Stimulated activated naive CD8-positive, alpha-beta T cell treated with anti-CD3 and anti-CD28 coated beads, Interleukin-15, amount 100 ng/mL, for 72 hours (primary cell): ENCODE measurements at regions not wholly inside any gene's neighbourhood (a gene's known extent, or its start where the extent isn't known, plus 50 kb on each side); places are given as distances from the start of the nearest gene placed in this dataset.
A peak's percentile ranks its signal among the peaks of the same experiment; 100 is the strongest.

Experiments
- ATAC-seq: fragments of 150-1000 bp; cut with Tn5 transposase; 2 replicates; pipeline ENCODE4 v1.10.0; 2021; ENCODE audit warnings: mild to moderate bottlenecking, moderate library complexity
- DNase-seq, 2 donors: peaks; one replicate each; pipeline ENCODE4 v3.0.0; 2021 to 2022
- H3K27ac Mint-ChIP-seq, 2 donors: one replicate each; pipeline ENCODE4 v1.8.0; 2022; ENCODE audit warnings: mild to moderate bottlenecking in 2 of 2, mixed read lengths in 2 of 2, moderate library complexity in 2 of 2
- H3K27me3 Mint-ChIP-seq: one replicate; pipeline ENCODE4 v1.8.0; 2022; ENCODE audit warnings: mixed read lengths
- H3K4me1 Mint-ChIP-seq: one replicate; pipeline ENCODE4 v1.8.0; 2022; ENCODE audit warnings: mild to moderate bottlenecking, mixed read lengths
- H3K4me3 Mint-ChIP-seq, 2 donors: one replicate each; pipeline ENCODE4 v1.8.0; 2022; ENCODE audit warnings: mild to moderate bottlenecking in 2 of 2, mixed read lengths in 2 of 2, moderate library complexity in 1 of 2
- H3K9me3 Mint-ChIP-seq, 2 donors: one replicate each; pipeline ENCODE4 v1.8.0; 2022; ENCODE audit warnings: mixed read lengths in 2 of 2

DNA sequence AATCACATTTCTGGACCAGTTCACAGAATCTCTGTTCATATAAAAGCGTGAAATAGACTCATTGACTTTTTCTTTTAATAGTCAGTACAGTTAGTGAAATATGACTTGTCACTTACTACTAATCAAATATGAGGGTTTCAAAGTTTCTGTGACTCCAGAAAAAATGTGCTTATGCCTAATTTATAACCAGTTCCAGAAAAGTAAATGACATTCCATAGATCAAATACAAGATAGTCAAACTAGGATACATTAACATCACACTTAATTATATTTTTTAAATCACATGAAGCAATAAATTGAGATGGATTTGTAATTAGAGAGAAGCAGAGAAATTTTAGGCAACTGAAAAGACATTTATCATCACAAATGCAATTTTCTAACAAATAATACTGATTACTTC lies 491.4 kb downstream of the KIF20B start:
- ATAC-seq (no peak), DNase-seq (no peak)
- no peak overlapping the region for H3K4me3 Mint-ChIP-seq
- H3K27me3 Mint-ChIP-seq, result no peaks in the 10 kb centered on the region
- no peak overlapping the region for H3K27ac Mint-ChIP-seq
- no peaks in the 10 kb centered on the region for H3K4me1 Mint-ChIP-seq
- no peaks in the 10 kb centered on the region for H3K9me3 Mint-ChIP-seq

DNA sequence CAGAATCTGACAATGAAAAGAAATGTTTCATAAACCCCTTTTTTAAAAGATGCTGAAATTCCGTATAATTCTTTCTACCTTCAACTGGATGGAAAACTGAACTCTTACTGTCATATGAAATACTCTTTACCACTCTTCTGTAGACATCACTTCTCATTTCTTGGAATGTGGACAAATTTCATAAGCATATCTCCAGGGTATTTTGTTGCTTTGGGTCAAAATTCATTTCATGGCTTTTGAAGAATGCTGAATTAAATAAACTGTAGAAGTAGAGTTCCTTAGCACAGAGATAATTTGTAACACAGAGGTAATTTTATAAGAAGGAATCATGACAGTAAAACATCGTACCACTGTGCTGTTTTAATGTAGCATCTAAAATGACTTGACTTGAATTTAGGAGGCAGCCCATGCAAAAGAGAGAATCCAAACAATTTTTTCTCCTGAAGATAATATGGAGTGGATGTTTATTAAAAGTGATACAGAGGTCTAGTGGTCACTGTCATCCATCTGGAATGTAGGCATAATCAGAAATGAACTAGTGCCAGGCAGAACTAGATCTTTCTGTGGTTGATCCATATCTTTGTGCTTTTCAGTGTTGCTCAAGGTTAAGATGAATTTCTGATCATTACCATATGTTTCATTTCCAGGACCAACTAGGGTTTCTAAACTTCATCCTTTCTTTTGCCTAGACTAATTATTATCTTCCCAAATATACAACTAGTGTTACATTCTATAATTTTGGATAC lies 492.0 kb downstream of the KIF20B start:
- ATAC-seq, result no peak
- DNase-seq, result no peak
- H3K4me1 Mint-ChIP-seq, result no peaks in the 10 kb centered on the region
- no peaks in the 10 kb centered on the region for H3K9me3 Mint-ChIP-seq
- no peaks in the 10 kb centered on the region for H3K27me3 Mint-ChIP-seq
- H3K4me3 Mint-ChIP-seq, result no peak overlapping the region
- H3K27ac Mint-ChIP-seq, result no peak overlapping the region

DNA sequence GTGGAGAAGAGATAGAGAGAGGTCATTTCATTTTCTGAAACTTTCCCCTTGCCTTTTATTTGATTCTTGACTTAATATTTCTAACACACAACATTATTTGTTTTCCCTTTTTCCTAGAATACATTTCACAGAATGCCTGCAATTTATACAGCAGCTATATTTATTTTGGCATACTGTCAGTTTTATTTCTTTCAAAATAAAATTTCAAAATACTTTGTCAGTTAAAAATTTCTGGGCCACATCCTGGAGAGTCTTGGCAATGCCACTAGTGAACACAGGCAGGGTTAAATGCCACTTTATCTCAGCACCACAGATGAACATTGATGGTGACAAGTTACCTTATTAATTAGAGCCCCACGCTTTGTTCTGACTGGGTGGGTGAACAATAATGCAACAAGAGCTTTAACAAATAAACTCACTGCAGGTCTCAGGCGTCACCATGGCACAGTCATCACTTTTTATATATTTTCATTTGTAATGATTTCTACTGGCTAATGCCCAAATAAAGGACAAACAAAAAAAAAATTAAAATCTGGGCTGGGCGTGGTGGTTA lies 494.0 kb downstream of the KIF20B start:
- ATAC-seq (no peak), DNase-seq (no peak)
- H3K27me3 Mint-ChIP-seq, result no peaks in the 10 kb centered on the region
- no peak overlapping the region for H3K27ac Mint-ChIP-seq
- no peak overlapping the region for H3K4me3 Mint-ChIP-seq
- no peaks in the 10 kb centered on the region for H3K9me3 Mint-ChIP-seq
- no peaks in the 10 kb centered on the region for H3K4me1 Mint-ChIP-seq

DNA sequence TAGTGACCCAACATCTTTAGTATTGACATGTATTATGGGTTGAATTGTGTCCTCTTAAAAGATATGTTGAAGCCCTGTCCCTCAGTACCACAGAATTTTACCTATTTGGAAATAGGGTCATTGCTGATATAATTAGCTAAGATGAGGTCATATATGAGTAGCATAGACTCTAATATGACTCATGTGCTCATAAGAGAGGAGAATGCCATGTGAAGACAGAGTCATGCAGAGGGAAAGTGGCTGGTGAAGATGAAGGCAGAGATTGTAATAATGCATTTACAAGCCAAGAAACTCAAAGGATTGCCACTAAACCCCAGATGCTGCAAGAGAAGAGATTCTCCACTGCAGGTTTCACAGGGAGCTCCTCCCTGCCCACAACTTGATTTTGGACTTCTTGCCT lies 496.4 kb downstream of the KIF20B start:
- Mint-ChIP-seq H3K27ac (no peak overlapping the region), H3K9me3 (no peaks in the 10 kb centered on the region), H3K4me1 (no peaks in the 10 kb centered on the region), H3K4me3 (no peak overlapping the region), H3K27me3 (no peaks in the 10 kb centered on the region)
- ATAC-seq (no peak), DNase-seq (no peak)

DNA sequence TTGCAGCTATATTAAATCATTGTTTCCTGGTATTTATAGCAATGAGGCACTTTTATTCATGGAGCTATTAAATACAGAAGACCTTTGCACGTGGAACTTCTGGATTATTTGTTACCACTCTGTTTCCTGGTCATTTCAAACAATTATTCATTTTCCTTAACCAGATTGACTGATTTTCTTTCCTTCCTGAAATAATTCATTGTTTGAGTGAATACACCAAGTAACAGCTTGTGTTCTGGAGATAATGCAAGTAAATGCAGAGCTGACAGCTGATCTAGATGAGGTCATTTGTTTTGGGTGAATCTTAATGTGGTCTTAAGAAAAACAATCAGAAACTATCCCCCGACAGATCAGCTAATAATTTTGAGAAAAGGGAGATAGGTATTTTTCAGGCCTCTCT lies 497.7 kb downstream of the KIF20B start:
- Mint-ChIP-seq H3K4me1 (no peaks in the 10 kb centered on the region), H3K27me3 (no peaks in the 10 kb centered on the region), H3K9me3 (no peaks in the 10 kb centered on the region), H3K4me3 (no peak overlapping the region), H3K27ac (no peak overlapping the region)
- ATAC-seq, result no peak
- DNase-seq, result no peak

DNA sequence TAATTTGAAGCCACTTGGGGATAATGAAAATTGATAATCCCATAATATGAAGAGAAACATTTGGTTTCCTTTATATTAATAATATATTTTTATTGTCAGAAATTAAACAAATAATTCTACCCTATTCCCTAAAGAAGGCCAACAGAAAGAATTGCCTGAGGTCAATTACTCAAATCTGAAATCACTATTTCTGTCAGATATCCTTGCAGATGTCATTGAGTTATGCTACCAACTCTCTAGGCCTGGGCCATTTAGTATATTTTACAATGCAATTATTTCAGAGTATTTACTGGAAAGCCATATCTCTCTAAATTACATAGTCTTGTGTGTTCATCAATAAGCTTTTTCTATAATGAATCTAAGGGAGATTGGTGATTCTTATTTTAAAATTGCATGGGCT lies 498.1 kb downstream of the KIF20B start:
- DNase-seq, result no peak
- no peak overlapping the region for H3K4me3 Mint-ChIP-seq
- H3K27me3 Mint-ChIP-seq, result no peaks in the 10 kb centered on the region
- H3K4me1 Mint-ChIP-seq, result no peaks in the 10 kb centered on the region
- no peak for ATAC-seq
- H3K27ac Mint-ChIP-seq, result no peak overlapping the region
- H3K9me3 Mint-ChIP-seq, result no peaks in the 10 kb centered on the region

DNA sequence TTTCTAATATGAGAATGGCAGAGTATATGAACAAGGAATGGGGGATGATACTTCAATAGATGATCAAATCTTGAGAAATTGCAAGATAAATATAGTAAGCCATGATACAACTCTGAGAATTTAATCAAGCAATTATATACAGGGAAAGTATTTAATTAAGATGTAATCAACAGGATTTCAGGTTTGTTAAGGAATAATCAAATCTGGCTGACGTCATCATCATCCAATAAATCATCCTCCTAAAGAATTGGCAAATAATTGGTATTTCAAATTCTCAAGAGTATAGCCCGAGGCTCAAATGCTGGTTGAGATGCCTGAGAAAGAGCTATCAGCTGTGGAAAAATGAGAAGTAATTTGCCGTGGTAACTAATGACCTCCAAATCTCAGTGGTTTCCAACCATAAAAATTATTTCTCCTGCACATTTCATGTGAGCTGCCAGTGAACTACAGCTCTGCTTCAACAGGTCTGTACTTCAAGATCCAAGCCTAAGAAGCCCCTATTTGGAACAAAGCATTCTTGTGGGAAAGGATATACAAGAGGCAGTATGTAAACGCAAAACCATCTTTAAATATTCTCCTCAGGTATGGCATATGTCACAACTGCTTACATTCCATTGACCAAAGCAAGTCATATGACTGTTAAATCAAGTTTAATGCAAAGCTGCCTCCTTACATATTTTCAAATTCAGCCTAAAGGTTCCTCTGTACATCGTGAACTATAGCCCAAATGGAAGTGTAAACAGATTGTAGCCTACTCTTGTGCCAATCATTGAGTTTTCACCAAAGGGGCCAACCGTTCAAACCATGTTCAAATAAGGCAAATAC lies 503.0 kb downstream of the KIF20B start:
- Mint-ChIP-seq H3K27me3 (peaks cover 11% of the 10 kb centered on the region), H3K4me3 (no peak overlapping the region), H3K4me1 (no peaks in the 10 kb centered on the region), H3K27ac (no peak overlapping the region), H3K9me3 (no peaks in the 10 kb centered on the region)
- ATAC-seq (no peak), DNase-seq (no peak)

DNA sequence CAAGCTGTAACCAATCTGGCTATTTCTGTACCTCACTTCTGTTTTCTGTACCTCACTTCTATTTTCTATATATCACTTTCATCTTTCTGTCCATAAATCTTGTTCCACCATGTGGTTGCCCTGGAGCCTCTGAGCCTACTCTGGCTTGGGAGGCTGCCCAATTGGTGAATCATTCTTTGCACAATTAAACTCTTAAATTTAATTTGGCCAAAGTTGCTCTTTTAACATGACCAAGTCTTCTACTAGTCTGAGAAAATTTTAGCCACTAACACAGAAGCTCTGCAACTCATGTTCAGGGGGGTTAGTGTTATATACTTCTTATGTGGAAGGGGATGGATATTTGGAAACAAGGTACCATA lies 503.5 kb downstream of the KIF20B start:
- H3K9me3 Mint-ChIP-seq, result no peaks in the 10 kb centered on the region
- DNase-seq (no peak), ATAC-seq (no peak)
- H3K4me1 Mint-ChIP-seq, result no peaks in the 10 kb centered on the region
- H3K27me3 Mint-ChIP-seq, result peaks cover 11% of the 10 kb centered on the region
- H3K4me3 Mint-ChIP-seq, result no peak overlapping the region
- H3K27ac Mint-ChIP-seq, result no peak overlapping the region

DNA sequence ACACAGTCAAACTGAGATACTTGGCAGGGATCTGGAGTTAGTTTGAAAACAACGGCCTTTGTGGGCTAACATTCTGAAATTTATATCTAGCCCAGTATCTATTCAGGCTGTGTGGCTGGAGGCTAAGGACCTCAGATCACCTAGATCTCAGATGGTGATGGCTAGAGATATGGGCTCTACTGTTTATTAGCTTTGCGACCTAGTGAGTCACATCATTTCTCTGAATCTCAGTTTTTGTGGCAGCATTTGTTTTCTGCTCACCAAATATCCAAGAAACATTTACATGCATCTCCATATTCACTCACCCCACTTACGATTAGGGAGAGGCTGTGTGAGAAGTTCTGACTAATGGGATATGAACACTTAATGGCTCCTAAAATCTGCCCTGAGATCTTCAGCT lies 503.9 kb downstream of the KIF20B start:
- Mint-ChIP-seq H3K9me3 (no peaks in the 10 kb centered on the region), H3K4me1 (no peaks in the 10 kb centered on the region), H3K27ac (no peak overlapping the region), H3K27me3 (peaks cover 11% of the 10 kb centered on the region), H3K4me3 (no peak overlapping the region)
- ATAC-seq, result no peak
- DNase-seq, result no peak

DNA sequence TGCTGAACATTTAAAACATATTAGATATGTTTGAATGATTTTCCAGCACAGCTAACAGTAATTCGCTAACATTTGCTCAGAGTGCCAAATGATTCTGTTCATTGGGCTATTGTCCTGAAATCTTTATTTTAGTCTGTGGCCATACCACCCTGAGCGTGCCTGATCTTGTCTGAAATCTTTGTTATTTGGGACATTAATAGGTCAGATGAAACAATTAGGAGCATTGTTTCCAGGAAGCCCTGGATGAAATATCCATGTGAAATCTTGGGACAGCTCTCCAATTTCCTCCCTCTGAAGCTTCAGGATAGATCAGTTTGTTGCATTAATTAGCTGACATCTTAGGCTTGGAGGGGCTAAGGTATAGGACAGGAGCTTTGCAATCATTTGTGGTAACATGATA lies 512.0 kb downstream of the KIF20B start:
- Mint-ChIP-seq H3K9me3 (peaks cover 0 to 6% of the 10 kb centered on the region in 2 donors), H3K4me1 (no peaks in the 10 kb centered on the region), H3K27ac (no peak overlapping the region), H3K4me3 (no peak overlapping the region), H3K27me3 (peaks cover 16% of the 10 kb centered on the region)
- no peak for DNase-seq
- no peak for ATAC-seq

DNA sequence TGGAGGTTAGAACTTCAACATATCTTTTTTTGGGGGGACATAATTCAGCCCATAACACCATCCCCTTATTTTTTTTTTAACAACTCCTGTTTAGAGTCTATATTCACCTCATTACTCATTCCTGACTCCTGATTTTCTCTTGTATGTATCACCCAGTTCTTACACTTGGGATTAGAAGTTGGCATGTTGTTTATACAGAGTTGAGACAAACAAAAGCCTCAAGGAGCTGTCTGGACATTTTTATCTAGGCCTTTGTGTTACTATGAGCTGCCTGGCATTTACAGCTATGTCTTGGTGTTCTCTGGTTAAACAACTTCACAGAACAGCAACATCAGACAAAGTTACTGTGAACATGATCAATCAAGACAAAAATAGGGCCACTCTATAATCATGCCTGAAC lies 517.5 kb downstream of the KIF20B start:
- DNase-seq (no peak), ATAC-seq (no peak)
- H3K27me3 Mint-ChIP-seq, result peaks cover 24% of the 10 kb centered on the region
- H3K4me3 Mint-ChIP-seq, result no peak overlapping the region
- H3K9me3 Mint-ChIP-seq, result peaks cover 0 to 6% of the 10 kb centered on the region in 2 donors
- no peak overlapping the region for H3K27ac Mint-ChIP-seq
- no peaks in the 10 kb centered on the region for H3K4me1 Mint-ChIP-seq

DNA sequence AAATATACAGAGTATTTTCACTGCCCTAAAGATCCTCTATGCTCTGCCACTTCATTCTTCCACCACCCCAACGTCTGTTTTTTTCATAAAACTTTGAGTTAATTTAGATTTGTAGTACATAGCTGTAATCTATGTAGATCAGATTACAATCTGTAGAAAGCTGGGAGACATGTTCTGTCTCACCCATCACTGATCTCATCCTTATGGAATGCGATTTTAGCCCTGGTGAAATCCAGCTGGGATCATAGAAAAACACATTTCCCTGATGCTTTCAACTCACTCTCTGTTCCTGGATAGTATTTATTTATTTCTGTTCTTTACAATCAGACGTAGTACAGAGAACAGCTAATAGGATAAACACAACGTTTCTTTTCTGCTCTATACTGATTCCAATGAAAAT lies 521.0 kb downstream of the KIF20B start:
- no peak overlapping the region for H3K27ac Mint-ChIP-seq
- peaks cover 0 to 6% of the 10 kb centered on the region in 2 donors for H3K9me3 Mint-ChIP-seq
- ATAC-seq (no peak), DNase-seq (no peak)
- H3K27me3 Mint-ChIP-seq, result peaks cover 32% of the 10 kb centered on the region
- H3K4me3 Mint-ChIP-seq, result no peak overlapping the region
- H3K4me1 Mint-ChIP-seq, result peaks cover 11% of the 10 kb centered on the region

DNA sequence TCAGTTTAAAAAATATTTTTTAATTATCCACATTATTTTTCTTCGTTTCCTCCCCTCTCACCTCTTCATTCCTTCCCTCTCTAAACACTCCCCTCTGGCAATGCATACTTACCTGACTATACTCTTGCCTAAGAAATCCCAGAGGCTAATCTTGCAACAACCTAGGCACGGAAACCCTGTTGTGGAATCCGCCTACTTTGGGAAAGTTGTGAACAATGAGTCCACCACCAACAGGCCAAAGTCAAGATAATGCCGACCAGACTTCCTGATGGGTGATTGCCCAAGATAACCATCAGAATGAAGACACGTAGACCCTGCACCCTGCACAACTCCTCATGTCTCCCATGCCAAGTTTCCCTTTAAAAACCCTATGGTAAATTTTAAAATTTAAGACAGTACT lies 521.5 kb downstream of the KIF20B start:
- H3K27me3 Mint-ChIP-seq, result peaks cover 27% of the 10 kb centered on the region
- ATAC-seq, result no peak
- peaks cover 0 to 1% of the 10 kb centered on the region in 2 donors for H3K9me3 Mint-ChIP-seq

DNA sequence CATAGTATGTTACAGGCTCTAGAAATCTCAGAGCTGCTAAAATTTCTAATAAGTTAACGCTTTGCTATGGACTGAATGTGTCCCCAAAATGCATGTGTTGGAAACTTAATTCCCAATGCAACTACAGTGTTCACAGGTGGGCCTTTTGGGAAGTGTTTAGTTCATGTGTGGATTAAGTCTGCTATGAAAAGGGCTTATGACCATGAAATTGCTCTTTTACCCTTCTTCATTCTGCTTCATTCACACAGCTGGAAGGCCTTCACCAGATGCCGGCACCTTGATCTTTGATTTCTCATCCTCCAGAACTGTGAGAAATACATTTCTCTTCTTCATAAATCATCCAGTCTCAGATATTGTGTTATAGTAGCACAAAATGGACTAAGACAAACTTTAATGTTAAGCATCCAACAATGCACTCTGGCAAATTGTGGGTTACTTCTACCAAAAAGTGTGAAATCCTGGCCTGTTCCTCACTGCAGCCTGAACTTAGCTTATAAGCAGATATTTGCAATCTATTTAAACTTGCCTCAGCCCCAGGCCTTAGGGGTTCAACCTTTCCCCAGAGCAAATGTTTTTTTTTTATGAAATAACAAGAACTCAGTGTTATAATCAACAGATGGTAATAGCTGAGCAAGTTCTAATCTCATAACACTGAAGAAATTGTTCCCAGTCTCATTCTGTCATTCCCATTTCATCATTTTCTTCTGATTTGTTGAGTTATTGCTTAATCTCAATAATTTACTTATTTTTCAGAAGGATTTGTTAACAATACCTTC lies 523.6 kb downstream of the KIF20B start:
- DNase-seq, result no peak
- Mint-ChIP-seq H3K4me3 (no peak overlapping the region), H3K9me3 (peaks cover 8 to 10% of the 10 kb centered on the region in 2 donors), H3K27me3 (peaks cover 35% of the 10 kb centered on the region), H3K27ac (no peak overlapping the region), H3K4me1 (peaks cover 24% of the 10 kb centered on the region)
- no peak for ATAC-seq

More for the DNA sequence above, 521.5 kb downstream of the KIF20B start:
- H3K4me3 Mint-ChIP-seq, result no peak overlapping the region
- peaks cover 16% of the 10 kb centered on the region for H3K4me1 Mint-ChIP-seq
- H3K27ac Mint-ChIP-seq, result peak overlapping the region in 1 of 2 donors; percentile 34
- DNase-seq, result no peak

DNA sequence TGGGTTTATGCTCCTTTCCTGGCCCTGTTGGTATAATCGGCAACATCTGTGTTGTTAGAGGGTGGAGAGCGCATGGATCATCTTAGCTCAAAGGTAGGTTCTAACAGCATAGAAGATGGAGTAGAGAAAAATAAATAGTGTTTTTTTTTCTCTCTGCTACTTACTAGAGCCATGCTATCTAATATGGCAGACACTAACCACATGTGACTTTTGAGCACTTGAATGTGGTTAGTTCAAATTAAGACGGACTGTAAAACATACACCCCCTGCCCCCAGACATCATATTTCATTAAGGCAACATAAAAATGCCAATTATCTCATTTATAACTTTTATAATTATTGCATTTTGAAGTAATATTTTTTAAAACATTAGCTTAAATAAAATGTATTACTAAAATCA lies 525.1 kb downstream of the KIF20B start:
- ATAC-seq, result no peak
- Mint-ChIP-seq H3K4me3 (no peak overlapping the region), H3K4me1 (peaks cover 24% of the 10 kb centered on the region), H3K9me3 (peaks cover 19 to 26% of the 10 kb centered on the region in 2 donors), H3K27ac (no peak overlapping the region), H3K27me3 (peaks cover 43% of the 10 kb centered on the region)
- DNase-seq, result no peak
